ENCODE measurements at regions not wholly inside any gene's neighbourhood (a gene's known extent, or its start where the extent isn't known, plus 50 kb on each side); places are given as distances from the start of the nearest gene placed in this dataset.

- DNase-seq (ENCODE audit: low spot score): no peak
- POLR2A ChIA-PET (ENCODE audit: low non-redundant PET): no interaction called here
- no peaks in the 10 kb centered on the region for H3K27me3 ChIP-seq (replicated peaks; ENCODE audit: insufficient read depth, low read depth, low read length, poor library complexity)
- intact Hi-C loops (cut with micrococcal nuclease; ENCODE audit: unreplicated experiment): no loop called here
- H3K4me1 ChIP-seq (ENCODE audit: insufficient read depth, low read length, poor library complexity, severe bottlenecking): no peaks in the 10 kb centered on the region
- CTCF ChIA-PET: no interaction called here
- no peaks in the 10 kb centered on the region for H3K9me3 ChIP-seq (ENCODE audit: low read depth, low read length, poor library complexity, severe bottlenecking)
- TF ChIP-seq EZH2 (IDR thresholded peaks at IDR 0.05; ENCODE audit: borderline replicate concordance, low read depth, low read length, poor library complexity, severe bottlenecking) (no peak), CTCF (conservative IDR thresholded peaks at IDR 0.05; ENCODE audit: low read depth, low read length) (no peak)
- no TSS peak for BruUV-seq (replicated peaks)
- no peaks in the 10 kb centered on the region for H3K36me3 ChIP-seq (ENCODE audit: insufficient read depth, low read length, poor library complexity, severe bottlenecking)
- H3K4me3 ChIP-seq (ENCODE audit: low read depth, low read length, poor library complexity, severe bottlenecking): no peak overlapping the region
- H3K27ac ChIP-seq (ENCODE audit: low read depth, low read length, poor library complexity, severe bottlenecking): no peak overlapping the region
Measured at GRCh38 chr5:20574576-20574975, 586.6 kb upstream of the CDH18 start.

GRCh38 chr5:20572614-20573013 is 584.6 kb upstream of the CDH18 start:
- BruUV-seq (replicated peaks): no TSS peak
- TF ChIP-seq CTCF (conservative IDR thresholded peaks at IDR 0.05; ENCODE audit: low read depth, low read length): no peak
- TF ChIP-seq EZH2 (IDR thresholded peaks at IDR 0.05; ENCODE audit: borderline replicate concordance, low read depth, low read length, poor library complexity, severe bottlenecking): no peak
- ChIA-PET CTCF (no interaction called here), POLR2A (ENCODE audit: low non-redundant PET) (no interaction called here)
- no peaks in the 10 kb centered on the region for H3K36me3 ChIP-seq (ENCODE audit: insufficient read depth, low read length, poor library complexity, severe bottlenecking)
- no peaks in the 10 kb centered on the region for H3K9me3 ChIP-seq (ENCODE audit: low read depth, low read length, poor library complexity, severe bottlenecking)
- H3K4me3 ChIP-seq (ENCODE audit: low read depth, low read length, poor library complexity, severe bottlenecking): no peak overlapping the region
- H3K27ac ChIP-seq (ENCODE audit: low read depth, low read length, poor library complexity, severe bottlenecking): no peak overlapping the region
- DNase-seq (ENCODE audit: low spot score): no peak
- H3K27me3 ChIP-seq (replicated peaks; ENCODE audit: insufficient read depth, low read depth, low read length, poor library complexity): no peaks in the 10 kb centered on the region
- H3K4me1 ChIP-seq (ENCODE audit: insufficient read depth, low read length, poor library complexity, severe bottlenecking): no peaks in the 10 kb centered on the region
- intact Hi-C loops (cut with micrococcal nuclease; ENCODE audit: unreplicated experiment): no loop called here

- Histone ChIP-seq H3K4me1 (ENCODE audit: insufficient read depth, low read length, poor library complexity, severe bottlenecking) (no peaks in the 10 kb centered on the region), H3K4me3 (ENCODE audit: low read depth, low read length, poor library complexity, severe bottlenecking) (no peak overlapping the region), H3K9me3 (ENCODE audit: low read depth, low read length, poor library complexity, severe bottlenecking) (no peaks in the 10 kb centered on the region), H3K36me3 (ENCODE audit: insufficient read depth, low read length, poor library complexity, severe bottlenecking) (no peaks in the 10 kb centered on the region), H3K27ac (ENCODE audit: low read depth, low read length, poor library complexity, severe bottlenecking) (no peak overlapping the region), H3K27me3 (replicated peaks; ENCODE audit: insufficient read depth, low read depth, low read length, poor library complexity) (no peaks in the 10 kb centered on the region)
- no peak for DNase-seq (ENCODE audit: low spot score)
- CTCF ChIA-PET: no interaction called here
- POLR2A ChIA-PET (ENCODE audit: low non-redundant PET): no interaction called here
- intact Hi-C loops (cut with micrococcal nuclease; ENCODE audit: unreplicated experiment): no loop called here
- BruUV-seq (replicated peaks): no TSS peak
- no peak for TF ChIP-seq EZH2 (IDR thresholded peaks at IDR 0.05; ENCODE audit: borderline replicate concordance, low read depth, low read length, poor library complexity, severe bottlenecking)
- no peak for TF ChIP-seq CTCF (conservative IDR thresholded peaks at IDR 0.05; ENCODE audit: low read depth, low read length)
Measured at GRCh38 chr5:20570486-20570885, 582.5 kb upstream of the CDH18 start.

Data from A673 (cell line).